Thyroid gland (tissue), 4 donors: ENCODE measurements at regions not wholly inside any gene's neighbourhood (a gene's known extent, or its start where the extent isn't known, plus 50 kb on each side); places are given as distances from the start of the nearest gene placed in this dataset.

ENCODE experiments used
- DNase-seq, 2 donors: peaks; one replicate each; pipeline ENCODE4 v3.0.0-alpha.2; 2019
- H3K27ac ChIP-seq, 3 donors: fragments of 200-600 bp; sonication (generic); 1 replicate in 2 of 3; 2 replicates in 1 of 3; pipeline ENCODE4 v1.5.1; 2016 to 2019; ENCODE audit warnings: mild to moderate bottlenecking in 1 of 3, moderate library complexity in 1 of 3
- H3K27me3 ChIP-seq: fragments of 200-600 bp; sonication (generic); one replicate; pipeline ENCODE4 v1.5.1; 2019
- H3K36me3 ChIP-seq, 2 donors: fragments of 200-600 bp; sonication (generic); one replicate each; pipeline ENCODE4 v1.5.1; 2016 to 2019
- H3K4me1 ChIP-seq, 2 donors: fragments of 200-600 bp; sonication (generic); one replicate each; pipeline ENCODE4 v1.5.1; 2017 to 2019
- H3K4me3 ChIP-seq, 3 donors: fragments of 200-600 bp; sonication (generic); replicated peaks in 1 of 3; 1 replicate in 2 of 3; 2 replicates in 1 of 3; pipeline ENCODE4 v1.5.1; 2016; ENCODE audit warnings: mild to moderate bottlenecking in 1 of 3
- H3K9me3 ChIP-seq: fragments of 200-600 bp; sonication (generic); one replicate; pipeline ENCODE4 v1.5.1; 2017
- POLR2A ChIP-seq, 2 donors: fragments of 450-650 bp; IDR thresholded peaks; one replicate each; pipeline ENCODE4 v1.6.1; 2017; ENCODE audit warnings: antibody characterized with exemption in 2 of 2, mild to moderate bottlenecking in 2 of 2, moderate library complexity in 1 of 2
- WGBS, 2 donors: methylation state at CpG; one replicate each; pipeline ENCODE4 v1.1.5; 2017; 5-methylcytosine and 5-hydroxymethylcytosine counted together
- intact Hi-C: fragments of 100-400 bp; cut with DNase I; formaldehyde crosslinking; loops from one replicate; pipeline ENCODE4 v1.15.1; 2023
- TF ChIP-seq, protein P1 (sequence below), 6 experiments: fragments of 200-600 bp in 3 of 6; fragments of 450-650 bp in 3 of 6; sonication (generic) in 3 of 6; IDR thresholded peaks; one replicate each; pipeline ENCODE4 v1.5.1; 2016 to 2019; ENCODE audit warnings: antibody characterized with exemption in 6 of 6, mild to moderate bottlenecking in 2 of 6, inconsistent platforms in 1 of 6, moderate library complexity in 1 of 6

- no peak overlapping the region for H3K4me3 ChIP-seq
- WGBS, 2 donors, result 71 to 72% methylated on average over 1 of the region's 1 CpG
- DNase-seq, result no peak
- no peaks in the 10 kb centered on the region for H3K4me1 ChIP-seq
- H3K9me3 ChIP-seq, result no peaks in the 10 kb centered on the region
- intact Hi-C loops, result no loop called here
- H3K27me3 ChIP-seq, result no peaks in the 10 kb centered on the region
- H3K27ac ChIP-seq, result no peak overlapping the region
- TF ChIP-seq, protein P1, sequence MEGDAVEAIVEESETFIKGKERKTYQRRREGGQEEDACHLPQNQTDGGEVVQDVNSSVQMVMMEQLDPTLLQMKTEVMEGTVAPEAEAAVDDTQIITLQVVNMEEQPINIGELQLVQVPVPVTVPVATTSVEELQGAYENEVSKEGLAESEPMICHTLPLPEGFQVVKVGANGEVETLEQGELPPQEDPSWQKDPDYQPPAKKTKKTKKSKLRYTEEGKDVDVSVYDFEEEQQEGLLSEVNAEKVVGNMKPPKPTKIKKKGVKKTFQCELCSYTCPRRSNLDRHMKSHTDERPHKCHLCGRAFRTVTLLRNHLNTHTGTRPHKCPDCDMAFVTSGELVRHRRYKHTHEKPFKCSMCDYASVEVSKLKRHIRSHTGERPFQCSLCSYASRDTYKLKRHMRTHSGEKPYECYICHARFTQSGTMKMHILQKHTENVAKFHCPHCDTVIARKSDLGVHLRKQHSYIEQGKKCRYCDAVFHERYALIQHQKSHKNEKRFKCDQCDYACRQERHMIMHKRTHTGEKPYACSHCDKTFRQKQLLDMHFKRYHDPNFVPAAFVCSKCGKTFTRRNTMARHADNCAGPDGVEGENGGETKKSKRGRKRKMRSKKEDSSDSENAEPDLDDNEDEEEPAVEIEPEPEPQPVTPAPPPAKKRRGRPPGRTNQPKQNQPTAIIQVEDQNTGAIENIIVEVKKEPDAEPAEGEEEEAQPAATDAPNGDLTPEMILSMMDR (IDR thresholded peaks at IDR 0.05), result no peak
- no peak for TF ChIP-seq POLR2A (IDR thresholded peaks at IDR 0.05)
- H3K36me3 ChIP-seq, result no peaks in the 10 kb centered on the region
Observed at GRCh38 chr1:57857809-57858208, 433.9 kb upstream of the DAB1 start.

DNA sequence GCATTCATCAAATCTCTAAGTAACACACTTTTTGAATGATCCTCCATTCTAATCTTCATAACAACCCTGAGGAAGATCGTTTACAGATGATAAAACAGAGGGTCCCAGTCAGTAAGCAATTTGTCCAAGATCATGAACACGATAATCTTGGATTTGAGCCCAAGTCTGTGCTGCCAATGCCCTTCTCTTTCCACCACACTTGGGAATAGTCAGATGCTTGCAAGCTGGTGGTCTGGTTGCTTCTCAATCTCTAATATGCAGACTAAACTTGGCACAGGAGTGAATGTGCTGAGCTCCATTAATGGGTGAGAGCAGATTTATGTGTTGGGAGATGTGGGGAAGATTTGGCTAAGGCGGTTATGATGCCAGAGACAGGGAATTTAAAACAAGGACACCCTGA is 430.6 kb upstream of the DAB1 start:
- Histone ChIP-seq H3K27ac (no peak overlapping the region), H3K27me3 (no peaks in the 10 kb centered on the region), H3K9me3 (no peaks in the 10 kb centered on the region), H3K36me3 (no peaks in the 10 kb centered on the region), H3K4me3 (no peak overlapping the region), H3K4me1 (no peaks in the 10 kb centered on the region)
- 72 to 77% methylated on average over 3 of the region's 3 CpGs for WGBS, 2 donors
- intact Hi-C loops, result no loop called here
- DNase-seq, result no peak
- TF ChIP-seq, protein P1 (IDR thresholded peaks at IDR 0.05), result no peak
- TF ChIP-seq POLR2A (IDR thresholded peaks at IDR 0.05), result no peak

DNA sequence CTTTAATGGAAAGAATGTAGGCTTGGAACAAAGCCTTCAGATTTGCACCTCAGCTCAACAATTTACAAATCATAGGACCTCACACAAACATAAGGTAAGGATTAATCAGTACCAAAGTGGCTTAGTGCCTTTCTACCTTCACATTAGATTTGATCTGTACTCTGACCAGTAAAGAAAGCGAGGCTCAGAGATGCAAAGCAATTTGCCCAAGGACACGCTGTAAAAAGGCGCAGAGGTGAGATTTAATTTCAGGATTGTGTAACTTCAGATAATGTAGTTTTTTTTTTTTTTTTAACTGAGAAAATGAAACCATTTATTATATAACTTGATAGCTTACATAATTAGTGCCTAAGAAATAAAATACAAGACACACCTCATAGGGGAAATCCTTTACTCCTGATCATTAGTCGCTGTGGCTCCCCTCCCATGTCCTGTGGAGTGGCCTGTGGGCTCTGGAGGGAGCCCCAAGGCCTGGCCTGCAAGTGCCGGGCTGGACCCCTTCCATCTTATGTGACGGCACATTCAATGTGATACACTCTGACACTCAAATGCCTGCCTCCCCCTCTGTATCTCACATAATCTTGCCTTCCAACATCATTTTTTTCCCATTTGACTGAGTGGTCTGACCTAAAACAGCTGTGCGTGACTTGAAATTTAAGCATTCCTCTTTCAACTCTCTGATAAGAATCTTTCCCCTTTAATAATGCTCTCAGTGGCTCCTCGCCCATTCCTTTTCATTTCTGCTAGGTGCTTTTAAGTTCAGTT is 426.5 kb upstream of the DAB1 start:
- Histone ChIP-seq H3K4me1 (no peaks in the 10 kb centered on the region), H3K27ac (no peak overlapping the region), H3K4me3 (no peak overlapping the region), H3K9me3 (no peaks in the 10 kb centered on the region), H3K27me3 (no peaks in the 10 kb centered on the region), H3K36me3 (no peaks in the 10 kb centered on the region)
- intact Hi-C loops, result no loop called here
- 74 to 85% methylated on average over 8 of the region's 8 CpGs for WGBS, 2 donors
- no peak for TF ChIP-seq POLR2A (IDR thresholded peaks at IDR 0.05)
- TF ChIP-seq, protein P1 (IDR thresholded peaks at IDR 0.05), result no peak
- no peak for DNase-seq

- intact Hi-C loops, result no loop called here
Observed at GRCh38 chr1:57848406-57848805, 424.5 kb upstream of the DAB1 start.

DNA sequence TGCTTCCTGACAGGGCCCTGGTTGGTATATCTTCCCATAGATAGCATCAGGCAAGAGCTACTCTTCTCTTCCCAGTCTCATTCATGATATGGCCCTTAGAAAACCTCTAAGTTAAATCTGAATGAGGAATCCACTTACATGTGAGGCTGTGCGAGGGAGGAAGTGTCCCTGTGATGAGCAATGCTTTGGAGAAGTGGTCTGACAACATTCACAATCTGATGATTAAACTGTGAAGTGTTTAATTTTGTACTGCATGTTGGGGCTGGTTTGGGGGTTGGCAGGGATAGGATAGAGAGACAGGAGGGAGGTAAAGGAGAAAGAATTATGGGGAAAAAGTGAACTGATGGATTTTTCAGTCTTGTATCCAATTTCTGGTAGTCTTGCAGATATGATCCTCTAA is 421.2 kb upstream of the DAB1 start:
- 37 to 58% methylated on average over 1 of the region's 1 CpG for WGBS, 2 donors
- DNase-seq, result no peak
- H3K36me3 ChIP-seq, result no peaks in the 10 kb centered on the region
- intact Hi-C loops, result no loop called here
- no peaks in the 10 kb centered on the region for H3K4me1 ChIP-seq
- H3K9me3 ChIP-seq, result no peaks in the 10 kb centered on the region
- no peak overlapping the region for H3K4me3 ChIP-seq
- no peak overlapping the region for H3K27ac ChIP-seq
- H3K27me3 ChIP-seq, result no peaks in the 10 kb centered on the region
- TF ChIP-seq, protein P1 (IDR thresholded peaks at IDR 0.05), result no peak
- no peak for TF ChIP-seq POLR2A (IDR thresholded peaks at IDR 0.05)

More at GRCh38 chr1:57848406-57848805, 424.5 kb upstream of the DAB1 start:
- Histone ChIP-seq H3K36me3 (no peaks in the 10 kb centered on the region), H3K27ac (no peak overlapping the region), H3K4me3 (no peak overlapping the region), H3K9me3 (no peaks in the 10 kb centered on the region), H3K27me3 (no peaks in the 10 kb centered on the region), H3K4me1 (no peaks in the 10 kb centered on the region)
- DNase-seq, result no peak
- TF ChIP-seq, protein P1 (IDR thresholded peaks at IDR 0.05), result no peak
- TF ChIP-seq POLR2A (IDR thresholded peaks at IDR 0.05), result no peak
